ENCODE measurements at regions not wholly inside any gene's neighbourhood (a gene's known extent, or its start where the extent isn't known, plus 50 kb on each side); places are given as distances from the start of the nearest gene placed in this dataset.

GRCh38 chr6:19734061-19734460 lies 103.1 kb upstream of the ID4 start:
- Histone ChIP-seq H3K27ac (no peak overlapping the region), H3K36me3 (no peaks in the 10 kb centered on the region), H3K9ac (ENCODE audit: low read depth in 2 of 2, low read length in 2 of 2) (no peak overlapping the region), H3K9me3 (no peaks in the 10 kb centered on the region), H3K27me3 (no peaks in the 10 kb centered on the region), H3K4me1 (no peaks in the 10 kb centered on the region), H3K4me3 (no peak overlapping the region)
- TF ChIP-seq, protein P1, sequence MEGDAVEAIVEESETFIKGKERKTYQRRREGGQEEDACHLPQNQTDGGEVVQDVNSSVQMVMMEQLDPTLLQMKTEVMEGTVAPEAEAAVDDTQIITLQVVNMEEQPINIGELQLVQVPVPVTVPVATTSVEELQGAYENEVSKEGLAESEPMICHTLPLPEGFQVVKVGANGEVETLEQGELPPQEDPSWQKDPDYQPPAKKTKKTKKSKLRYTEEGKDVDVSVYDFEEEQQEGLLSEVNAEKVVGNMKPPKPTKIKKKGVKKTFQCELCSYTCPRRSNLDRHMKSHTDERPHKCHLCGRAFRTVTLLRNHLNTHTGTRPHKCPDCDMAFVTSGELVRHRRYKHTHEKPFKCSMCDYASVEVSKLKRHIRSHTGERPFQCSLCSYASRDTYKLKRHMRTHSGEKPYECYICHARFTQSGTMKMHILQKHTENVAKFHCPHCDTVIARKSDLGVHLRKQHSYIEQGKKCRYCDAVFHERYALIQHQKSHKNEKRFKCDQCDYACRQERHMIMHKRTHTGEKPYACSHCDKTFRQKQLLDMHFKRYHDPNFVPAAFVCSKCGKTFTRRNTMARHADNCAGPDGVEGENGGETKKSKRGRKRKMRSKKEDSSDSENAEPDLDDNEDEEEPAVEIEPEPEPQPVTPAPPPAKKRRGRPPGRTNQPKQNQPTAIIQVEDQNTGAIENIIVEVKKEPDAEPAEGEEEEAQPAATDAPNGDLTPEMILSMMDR (IDR thresholded peaks at IDR 0.05), result no peak
- DNase-seq, result no peak
- intact Hi-C loops (cut with DNase I), result no loop called here

- Histone ChIP-seq H3K36me3 (no peaks in the 10 kb centered on the region), H3K9ac (ENCODE audit: low read depth in 2 of 2, low read length in 2 of 2) (no peak overlapping the region), H3K27ac (no peak overlapping the region), H3K27me3 (no peaks in the 10 kb centered on the region), H3K4me1 (no peaks in the 10 kb centered on the region), H3K4me3 (no peak overlapping the region), H3K9me3 (no peaks in the 10 kb centered on the region)
- no peak for DNase-seq
- TF ChIP-seq, protein P1 (IDR thresholded peaks at IDR 0.05), result no peak
- intact Hi-C loops (cut with DNase I), result no loop called here
Measured at GRCh38 chr6:19734519-19734918, 102.7 kb upstream of the ID4 start.

- intact Hi-C loops (cut with DNase I), result no loop called here
- no peaks in the 10 kb centered on the region for H3K27me3 ChIP-seq
- H3K27ac ChIP-seq, result no peak overlapping the region
- H3K36me3 ChIP-seq, result no peaks in the 10 kb centered on the region
- TF ChIP-seq, protein P1 (IDR thresholded peaks at IDR 0.05), result no peak
- no peaks in the 10 kb centered on the region for H3K9me3 ChIP-seq
- no peak for DNase-seq
- H3K9ac ChIP-seq (ENCODE audit: low read depth in 2 of 2, low read length in 2 of 2), result no peak overlapping the region
- H3K4me3 ChIP-seq, result no peak overlapping the region
- H3K4me1 ChIP-seq, result no peaks in the 10 kb centered on the region
Measured at GRCh38 chr6:19736066-19736465, 101.1 kb upstream of the ID4 start.

GRCh38 chr6:19738010-19738409 lies 99.2 kb upstream of the ID4 start:
- TF ChIP-seq, protein P1 (IDR thresholded peaks at IDR 0.05), result no peak
- no peak for DNase-seq
- H3K4me3 ChIP-seq, result no peak overlapping the region
- H3K9ac ChIP-seq (ENCODE audit: low read depth in 2 of 2, low read length in 2 of 2), result no peak overlapping the region
- H3K9me3 ChIP-seq, result no peaks in the 10 kb centered on the region
- no peaks in the 10 kb centered on the region for H3K4me1 ChIP-seq
- H3K36me3 ChIP-seq, result no peaks in the 10 kb centered on the region
- no peaks in the 10 kb centered on the region for H3K27me3 ChIP-seq
- intact Hi-C loops (cut with DNase I), result no loop called here
- H3K27ac ChIP-seq, result no peak overlapping the region

GRCh38 chr6:19749722-19750121 lies 87.4 kb upstream of the ID4 start:
- intact Hi-C loops (cut with DNase I), result no loop called here
- H3K36me3 ChIP-seq, result no peaks in the 10 kb centered on the region
- TF ChIP-seq, protein P1 (IDR thresholded peaks at IDR 0.05), result no peak
- no peaks in the 10 kb centered on the region for H3K9me3 ChIP-seq
- H3K9ac ChIP-seq (ENCODE audit: low read depth in 2 of 2, low read length in 2 of 2), result no peak overlapping the region
- H3K4me3 ChIP-seq, result no peak overlapping the region
- H3K4me1 ChIP-seq, result no peaks in the 10 kb centered on the region
- no peak overlapping the region for H3K27ac ChIP-seq
- DNase-seq, result no peak
- no peaks in the 10 kb centered on the region for H3K27me3 ChIP-seq

DNA sequence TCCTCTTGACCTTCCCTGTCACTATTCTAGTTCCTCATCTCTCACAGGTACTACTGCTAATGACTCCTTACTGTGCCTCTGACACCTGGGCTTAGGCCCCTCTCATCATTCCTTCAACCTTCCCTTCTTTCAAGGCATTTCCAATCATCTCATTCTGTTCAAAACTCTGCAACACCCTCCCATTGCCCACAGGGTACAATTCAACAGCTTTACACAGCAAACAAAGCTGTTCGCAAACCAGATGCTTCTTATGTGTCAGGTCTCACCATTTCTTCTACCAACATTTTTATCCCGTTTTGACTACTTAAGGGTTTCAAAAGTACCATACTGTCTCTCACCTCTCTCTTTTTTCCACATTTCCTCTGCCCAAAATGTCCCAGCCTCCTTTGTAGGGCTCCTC lies 84.4 kb upstream of the ID4 start:
- H3K9ac ChIP-seq (ENCODE audit: low read depth in 2 of 2, low read length in 2 of 2), result no peak overlapping the region
- no peaks in the 10 kb centered on the region for H3K4me1 ChIP-seq
- no peaks in the 10 kb centered on the region for H3K27me3 ChIP-seq
- H3K4me3 ChIP-seq, result no peak overlapping the region
- H3K36me3 ChIP-seq, result no peaks in the 10 kb centered on the region
- H3K27ac ChIP-seq, result no peak overlapping the region
- no peaks in the 10 kb centered on the region for H3K9me3 ChIP-seq
- intact Hi-C loops (cut with DNase I), result no loop called here
- TF ChIP-seq, protein P1 (IDR thresholded peaks at IDR 0.05), result no peak
- no peak for DNase-seq
